Amniotic epithelial cell (primary cell): ENCODE measurements at regions not wholly inside any gene's neighbourhood (a gene's known extent, or its start where the extent isn't known, plus 50 kb on each side); places are given as distances from the start of the nearest gene placed in this dataset.
A peak's percentile ranks its signal among the peaks of the same experiment; 100 is the strongest.

Source experiments
- DNase-seq: peaks from one replicate; pipeline ENCODE4 v3.0.0-alpha.2; 2010; ENCODE audit warnings: low read depth

DNA sequence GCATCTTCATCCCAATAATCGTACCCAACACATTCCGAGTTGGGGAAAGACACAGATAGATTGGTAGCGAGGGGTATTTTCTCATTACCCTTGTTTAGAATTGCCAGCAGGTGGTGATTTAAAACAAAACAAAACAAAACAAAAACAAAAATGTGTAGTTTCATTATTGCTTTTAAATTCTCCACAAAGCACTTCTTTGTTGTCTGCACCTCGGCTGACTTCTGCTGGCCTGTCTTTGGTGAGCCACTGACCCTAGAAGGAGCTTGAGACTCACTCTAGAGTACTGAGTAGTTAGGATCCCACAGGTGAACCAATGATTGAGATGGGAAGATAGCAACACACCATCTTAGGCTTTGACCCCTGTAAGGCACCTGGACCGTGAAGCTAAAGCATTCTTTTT, 105.4 kb upstream of the BET1 start:
- DNase-seq = no peak

- no peak for DNase-seq
Measured at GRCh38 chr7:94111009-94111408, 106.9 kb upstream of the BET1 start.

DNA sequence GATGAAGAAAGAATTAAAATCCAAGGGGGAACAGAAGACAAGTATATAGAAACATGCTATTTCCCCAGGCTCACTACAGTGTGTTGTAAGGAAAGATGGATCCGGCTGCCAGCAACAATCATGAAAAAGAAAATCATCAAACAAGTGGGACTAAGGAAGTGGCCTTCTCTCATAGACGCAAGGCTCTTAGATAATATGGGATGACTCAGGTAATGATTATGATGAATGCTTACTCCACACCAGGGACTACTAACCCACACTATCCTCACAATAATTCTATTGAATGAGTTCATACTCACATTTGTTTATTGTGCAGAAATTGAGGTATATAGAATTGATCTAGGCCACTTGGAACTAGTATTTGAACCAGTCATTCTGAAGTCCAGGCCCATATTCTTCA, 111.2 kb upstream of the BET1 start:
- peak; percentile 40 for DNase-seq

GRCh38 chr7:94123136-94123535, 119.0 kb upstream of the BET1 start:
- DNase-seq = no peak

GRCh38 chr7:94127026-94127425, 122.9 kb upstream of the BET1 start:
- DNase-seq = no peak

- DNase-seq = no peak
Measured at GRCh38 chr7:94128072-94128471, 123.9 kb upstream of the BET1 start.

GRCh38 chr7:94129443-94130140, 125.4 kb upstream of the BET1 start:
- peak; percentile 97 for DNase-seq

GRCh38 chr7:94130716-94131115, 126.6 kb upstream of the BET1 start:
- DNase-seq = peak; percentile 48

GRCh38 chr7:94133460-94133859, 129.3 kb upstream of the BET1 start:
- DNase-seq = peak; percentile 42

- no peak for DNase-seq
Measured at GRCh38 chr7:94135180-94135579, 131.0 kb upstream of the BET1 start.

- no peak for DNase-seq
Measured at GRCh38 chr7:94142281-94142680, 138.1 kb upstream of the BET1 start.

GRCh38 chr7:94145602-94146001, 141.4 kb upstream of the BET1 start:
- DNase-seq = no peak

DNA sequence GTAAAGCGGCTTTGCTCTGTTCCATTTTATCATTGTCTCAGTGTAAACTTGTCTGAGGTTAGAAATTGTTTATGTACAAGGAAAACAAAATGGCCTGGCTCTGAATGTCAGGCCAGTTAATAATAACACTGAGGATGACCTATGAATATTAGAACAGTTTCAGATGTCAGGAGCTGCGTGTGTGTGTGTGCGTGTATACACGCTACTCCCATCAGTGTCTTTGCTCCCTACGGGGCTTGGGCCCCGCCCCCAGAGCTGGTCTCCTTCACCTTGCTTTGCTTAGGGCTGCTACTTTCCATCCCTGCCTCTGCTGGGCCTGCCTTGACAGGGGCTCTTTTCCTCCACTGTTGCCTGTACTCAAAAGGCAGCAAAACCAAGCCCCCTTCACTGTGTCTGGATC, 142.3 kb upstream of the BET1 start:
- no peak for DNase-seq

- DNase-seq = no peak
Measured at GRCh38 chr7:94149789-94150545, 145.8 kb upstream of the BET1 start.

GRCh38 chr7:94154182-94154581, 150.0 kb upstream of the BET1 start:
- DNase-seq = no peak

DNA sequence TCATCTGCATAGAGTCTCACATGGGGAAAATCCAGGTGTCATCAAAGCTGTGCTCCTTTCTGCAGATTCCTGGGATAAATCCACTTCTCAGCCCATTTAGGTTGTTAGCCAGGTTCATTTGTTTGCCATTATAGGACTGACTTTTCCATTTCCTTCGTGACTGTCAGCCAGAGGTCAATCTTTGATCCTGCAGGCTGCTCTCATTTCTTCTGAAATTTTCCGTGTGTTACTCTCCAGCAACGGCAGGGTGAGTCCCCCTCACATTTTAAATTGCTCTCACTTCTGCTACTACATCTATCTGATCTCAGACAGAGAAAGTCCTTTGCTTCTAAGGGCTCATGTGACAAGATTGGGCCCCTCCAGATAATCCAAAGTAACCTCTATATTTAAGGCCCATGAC, 150.7 kb upstream of the BET1 start:
- DNase-seq = no peak

GRCh38 chr7:94157659-94158306, 153.6 kb upstream of the BET1 start:
- peak; percentile 72 for DNase-seq

- DNase-seq = no peak
Measured at GRCh38 chr7:94160719-94161435, 156.7 kb upstream of the BET1 start.

- DNase-seq = peak; percentile 57
Measured at GRCh38 chr7:94161476-94161875, 157.3 kb upstream of the BET1 start.

GRCh38 chr7:94169682-94170081, 165.5 kb upstream of the BET1 start:
- DNase-seq = no peak

GRCh38 chr7:94170836-94171235, 166.7 kb upstream of the BET1 start:
- no peak for DNase-seq

DNA sequence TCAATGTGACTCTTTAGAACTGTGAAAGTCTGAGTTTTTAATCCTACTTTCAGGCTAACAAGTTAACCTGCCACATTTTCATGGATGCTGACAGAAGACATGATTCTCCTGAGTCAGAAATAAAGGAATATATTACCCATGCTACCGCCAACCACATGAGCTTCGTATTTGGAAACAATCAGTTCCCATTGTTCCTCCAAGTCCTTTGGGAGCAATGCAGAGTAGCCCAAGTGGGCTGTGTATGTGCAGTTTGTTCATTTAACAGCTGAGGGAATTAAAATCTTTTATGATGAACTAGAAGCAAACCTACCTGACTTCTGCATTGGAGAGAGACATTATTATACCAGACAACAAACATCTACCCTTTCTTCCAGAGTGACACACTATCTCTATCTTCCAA, 169.3 kb upstream of the BET1 start:
- no peak for DNase-seq

DNA sequence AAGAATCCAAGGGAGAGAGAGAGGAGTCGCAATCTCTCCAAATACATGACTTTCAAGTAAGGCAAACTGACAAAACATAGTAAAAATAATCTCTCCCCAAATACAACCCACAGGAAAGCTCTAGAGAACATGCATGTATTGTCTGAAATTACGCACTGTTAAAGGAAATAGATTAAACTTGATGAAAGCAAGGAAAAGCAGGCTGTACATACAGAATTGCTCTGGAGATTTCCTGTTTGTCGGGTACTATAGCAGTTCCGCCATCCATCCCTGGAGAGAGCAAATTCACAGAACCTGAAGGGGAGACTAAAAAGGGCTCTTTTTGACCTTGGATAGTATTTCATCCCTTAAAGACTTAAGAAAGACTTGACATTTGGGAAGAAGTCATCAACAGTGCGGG, 170.2 kb upstream of the BET1 start:
- no peak for DNase-seq
